Astrocyte of the hippocampus (primary cell): ENCODE measurements at regions not wholly inside any gene's neighbourhood (a gene's known extent, or its start where the extent isn't known, plus 50 kb on each side); places are given as distances from the start of the nearest gene placed in this dataset.
A peak's percentile ranks its signal among the peaks of the same experiment; 100 is the strongest.

Source experiments
- DNase-seq: peaks from one replicate; pipeline ENCODE4 v3.0.0; 2011; ENCODE audit warnings: low read depth, low spot score

DNA sequence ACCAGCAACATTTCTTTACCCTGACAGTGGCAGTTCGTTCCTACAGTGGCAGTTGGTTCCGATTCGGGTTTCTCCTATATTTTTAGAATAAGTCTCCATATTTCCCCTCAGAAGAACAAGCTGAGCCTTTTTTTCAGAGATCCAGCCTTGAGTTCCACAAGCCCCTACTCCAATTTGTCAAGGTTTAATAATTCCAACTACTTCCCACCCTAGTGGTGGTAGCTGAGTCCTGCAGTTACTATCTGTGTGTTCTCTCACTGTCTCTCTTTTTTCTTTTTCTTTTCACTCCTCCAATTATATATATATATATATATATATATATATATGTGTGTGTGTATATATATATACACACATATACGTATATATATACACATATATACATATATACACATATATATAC, 1347.3 kb downstream of the PCDH9 start:
- no peak for DNase-seq

DNA sequence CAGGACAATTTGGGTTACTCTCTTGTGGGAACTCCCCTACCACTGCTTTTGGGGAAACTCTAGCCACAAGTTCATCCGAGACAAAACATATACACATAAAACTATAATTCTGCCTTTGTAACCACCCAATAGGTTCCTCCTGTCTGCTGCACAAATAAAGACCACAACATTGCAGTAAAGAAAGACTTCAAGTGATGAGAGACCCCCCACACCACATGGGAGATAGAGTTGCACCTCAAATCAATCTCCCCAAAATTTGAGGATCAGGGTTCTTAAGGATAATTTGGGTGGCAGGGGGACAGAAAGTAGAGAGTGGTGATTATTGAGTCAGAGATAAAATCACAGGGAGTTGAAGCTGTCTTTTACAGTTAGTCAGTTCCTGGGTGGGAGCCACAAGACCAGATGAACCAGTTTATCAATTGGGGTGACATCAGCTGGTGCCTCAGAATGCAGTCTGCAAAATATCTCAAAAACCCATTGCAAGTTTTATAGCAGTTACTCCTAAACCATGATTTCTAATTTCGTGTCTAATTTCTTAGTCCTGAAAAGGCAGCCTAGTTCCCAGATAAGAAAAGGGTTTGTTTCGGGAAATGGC, 1348.5 kb downstream of the PCDH9 start:
- DNase-seq = no peak

DNA sequence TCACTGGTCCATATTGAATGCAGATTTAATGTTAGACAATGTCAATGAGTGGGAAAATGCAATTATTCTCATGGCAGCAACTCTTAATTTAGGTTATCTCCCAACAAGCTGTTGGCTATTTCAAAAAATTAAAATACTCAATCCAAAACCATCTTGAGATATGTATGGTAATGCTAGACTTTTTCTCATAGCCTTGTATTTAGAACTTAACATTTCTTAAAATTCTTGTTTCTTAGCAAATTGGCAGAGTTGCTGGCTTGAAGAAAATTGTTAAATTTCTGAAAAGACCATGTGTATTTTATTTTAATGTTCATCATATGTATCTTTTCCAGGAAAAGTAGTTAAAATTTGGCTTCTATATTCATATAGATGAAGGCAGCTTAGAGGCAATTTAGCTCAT, 1355.1 kb downstream of the PCDH9 start:
- DNase-seq = no peak

DNA sequence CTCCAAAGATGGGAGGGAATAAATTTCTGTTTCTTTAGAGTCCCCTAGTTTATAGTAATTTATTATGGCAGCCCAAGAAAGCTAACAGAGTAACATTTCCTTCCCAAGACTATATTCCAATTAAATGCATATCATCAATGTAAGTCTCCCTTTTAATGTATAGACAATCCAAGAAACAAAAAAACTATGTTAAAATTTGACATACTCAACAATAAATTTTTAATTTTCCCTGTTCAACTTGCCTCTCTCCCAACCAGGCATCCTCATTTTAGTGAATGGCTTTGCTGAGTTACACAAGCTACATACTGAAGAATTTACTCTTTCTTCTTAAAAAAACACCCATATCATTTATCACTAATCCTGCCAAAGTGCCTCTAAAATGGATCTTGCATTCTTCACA, 1357.7 kb downstream of the PCDH9 start:
- no peak for DNase-seq

DNA sequence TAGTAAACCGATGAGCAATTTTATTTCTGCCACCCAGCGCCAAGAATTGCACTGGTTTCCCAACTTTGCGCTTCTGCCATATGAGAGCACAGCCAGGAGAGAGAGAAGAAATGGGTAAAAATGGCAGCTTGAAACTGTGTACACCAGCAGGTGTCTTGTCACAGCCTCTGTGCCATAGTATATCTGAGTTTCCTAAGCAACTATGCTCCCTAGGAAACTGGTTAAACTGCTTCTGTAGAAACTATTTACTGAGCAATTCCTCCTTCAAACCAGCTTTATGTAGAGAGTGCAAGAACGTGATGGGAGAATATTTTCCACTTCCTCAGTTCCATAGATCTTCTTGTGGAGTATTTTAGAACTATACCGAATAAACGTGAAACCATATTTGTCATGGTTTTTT, 1361.3 kb downstream of the PCDH9 start:
- no peak for DNase-seq

DNA sequence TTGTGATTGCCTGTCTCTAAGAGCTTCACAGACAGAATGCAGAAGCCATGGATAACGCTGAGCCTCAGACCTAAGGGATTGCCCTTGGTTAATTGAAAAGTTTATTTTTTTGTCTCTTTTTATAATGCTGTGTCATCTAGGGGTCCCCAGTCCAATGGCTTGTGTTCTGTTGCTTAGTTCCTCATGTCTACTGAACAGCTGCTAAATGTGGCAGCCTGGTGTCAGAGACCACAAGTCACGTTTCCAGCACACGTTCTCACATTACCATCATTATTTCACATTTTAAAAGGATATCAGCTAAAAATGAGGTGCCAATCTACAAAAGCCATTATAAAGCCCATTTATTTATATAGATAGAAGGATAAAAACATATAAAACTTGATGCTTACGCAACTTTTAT, 1362.0 kb downstream of the PCDH9 start:
- DNase-seq = no peak

DNA sequence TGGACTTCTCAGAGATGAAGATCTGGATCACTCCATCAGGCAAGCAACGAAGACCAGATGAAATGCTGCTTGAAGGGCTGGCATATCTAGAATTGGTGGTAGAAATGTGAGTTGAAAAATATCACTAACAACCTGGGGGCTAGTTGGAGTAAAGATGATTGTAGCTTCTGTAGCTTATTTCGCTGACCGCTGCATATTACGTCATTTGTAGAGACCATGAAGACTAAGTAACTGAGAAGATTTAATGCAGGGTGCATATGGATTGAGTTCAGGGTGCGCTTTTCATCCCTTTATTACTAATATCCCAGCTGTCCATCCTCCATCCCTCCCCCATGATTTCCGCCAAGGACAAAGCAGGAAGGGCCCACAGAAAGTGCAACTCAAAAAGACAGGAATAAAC, 1364.0 kb downstream of the PCDH9 start:
- no peak for DNase-seq

DNA sequence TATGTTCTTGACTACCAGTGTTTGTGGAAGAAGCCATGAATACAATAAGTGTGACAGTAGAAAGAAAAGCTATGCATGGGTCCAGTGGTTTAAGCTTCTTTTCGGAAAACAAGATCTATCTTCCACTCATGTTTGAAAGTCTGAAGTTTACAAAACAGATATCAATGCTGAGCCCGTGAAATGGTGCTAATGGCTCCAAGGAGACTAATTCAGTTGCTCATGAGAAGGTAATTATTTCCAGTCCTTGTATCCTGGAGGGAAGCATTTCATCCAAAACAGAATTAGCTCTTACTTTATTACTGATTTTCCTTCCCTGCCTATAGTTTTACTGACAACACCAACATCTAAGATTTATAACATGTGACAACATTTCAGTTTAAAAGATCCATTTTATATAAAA, 1364.9 kb downstream of the PCDH9 start:
- DNase-seq = no peak

DNA sequence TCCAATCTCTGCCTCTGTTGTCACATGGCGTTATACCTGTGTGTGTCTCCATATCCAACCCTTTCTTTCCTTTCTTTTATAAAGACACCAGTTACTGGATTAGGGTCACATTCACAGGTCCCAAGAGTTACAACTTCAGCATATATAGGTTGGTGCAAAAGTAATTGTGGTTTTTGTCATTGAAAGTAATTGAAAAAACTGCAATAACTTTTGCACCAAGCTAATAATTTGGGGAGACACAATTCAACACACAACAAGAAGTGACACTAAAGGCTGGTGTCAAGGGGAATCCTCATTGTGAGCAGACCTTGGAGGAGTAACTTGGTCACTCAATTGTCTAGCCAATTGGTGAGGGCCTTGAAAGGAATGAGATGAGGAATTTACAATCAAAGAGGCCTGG, 1366.1 kb downstream of the PCDH9 start:
- DNase-seq = no peak

DNA sequence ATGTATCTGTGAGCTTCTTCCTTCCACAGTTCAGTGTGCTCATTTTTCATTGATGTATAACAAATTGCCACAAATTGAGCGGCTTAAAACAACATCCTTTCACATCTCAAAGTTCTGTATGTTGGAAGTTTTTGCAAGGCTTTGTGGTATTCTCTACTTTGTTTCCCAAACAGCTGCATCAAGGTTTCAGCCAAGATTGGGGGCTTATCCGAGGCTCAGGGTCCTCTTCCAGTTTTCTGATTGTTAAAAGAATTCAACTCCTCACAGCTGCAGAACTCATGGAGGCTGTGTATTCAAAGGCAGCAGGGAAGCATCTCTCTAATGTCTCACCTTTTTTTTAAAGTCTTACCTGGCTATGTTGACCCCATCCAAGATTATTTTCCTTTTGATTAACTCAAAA, 1369.8 kb downstream of the PCDH9 start:
- DNase-seq = no peak

DNA sequence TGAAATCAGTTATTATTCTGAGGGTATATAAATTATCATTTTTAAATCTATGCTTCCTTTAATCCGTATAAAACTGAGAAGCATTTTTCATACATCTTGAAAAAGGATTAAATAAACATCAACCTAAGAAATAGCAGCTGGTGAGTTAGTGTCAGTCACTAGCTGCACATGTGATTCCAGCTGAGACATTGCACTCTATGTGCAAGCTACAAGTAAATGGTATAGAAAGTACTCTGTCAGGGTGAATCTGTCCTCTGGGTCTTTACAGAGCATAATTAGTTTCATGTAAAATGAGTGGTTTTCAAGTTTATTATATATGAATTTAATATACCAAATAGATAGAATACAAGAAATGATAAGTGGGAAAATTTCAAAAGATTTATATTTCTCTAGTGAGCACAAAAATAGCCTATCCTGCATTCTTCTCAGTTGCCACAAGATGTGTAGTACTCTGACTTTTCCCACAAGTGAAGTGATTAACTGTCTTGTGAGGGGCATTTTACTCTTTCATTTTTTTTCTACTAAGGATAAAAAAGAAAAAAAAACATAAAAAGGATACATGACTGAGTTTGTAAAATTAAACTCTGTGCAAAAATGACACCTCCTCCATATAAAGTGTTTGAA, 1372.1 kb downstream of the PCDH9 start:
- DNase-seq = no peak

DNA sequence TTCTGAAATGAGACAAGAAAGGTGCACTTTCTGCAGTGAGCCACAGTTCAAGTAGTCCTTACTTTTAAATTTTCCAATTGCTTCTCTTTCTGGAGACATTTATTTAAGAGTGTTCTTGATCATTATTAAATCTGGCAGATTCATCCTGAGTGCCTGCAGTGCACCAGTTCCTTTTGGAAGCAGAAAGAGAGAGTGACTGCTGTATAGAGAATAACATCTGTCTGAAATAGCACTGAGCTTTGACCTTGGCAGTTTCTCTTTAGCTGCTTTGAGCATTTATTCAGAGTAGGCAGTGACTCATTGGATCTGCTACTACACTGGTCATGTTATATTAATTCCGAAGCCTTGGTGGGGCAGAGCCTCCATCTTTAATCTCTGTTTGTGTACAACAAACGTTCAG, 1373.7 kb downstream of the PCDH9 start:
- peak; percentile 8 for DNase-seq

DNA sequence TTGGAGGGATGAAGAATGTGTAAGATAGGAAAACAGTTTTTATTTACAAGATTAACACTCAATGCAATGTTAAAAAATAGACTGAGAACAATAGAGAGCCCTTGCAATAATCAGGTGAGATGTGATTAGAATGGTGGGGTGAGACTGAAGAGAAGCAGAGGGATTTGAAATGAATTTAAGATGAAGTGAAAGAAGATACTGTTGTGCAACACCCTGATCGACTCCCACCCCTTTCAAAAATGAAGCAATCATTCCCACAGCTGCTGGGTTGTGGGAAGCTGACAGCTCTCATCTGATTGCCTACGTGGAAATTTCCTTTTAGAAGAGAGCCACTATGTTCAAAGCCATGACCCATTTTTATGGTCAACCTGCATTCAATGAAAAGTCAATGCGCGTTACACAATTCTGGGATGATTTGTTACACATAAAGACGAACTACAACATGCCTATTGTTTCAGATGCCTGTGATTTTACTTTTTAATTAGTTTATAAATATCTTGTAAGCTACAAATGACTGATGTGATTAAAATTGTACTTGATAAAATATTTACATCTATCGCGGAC, 1374.8 kb downstream of the PCDH9 start:
- no peak for DNase-seq

DNA sequence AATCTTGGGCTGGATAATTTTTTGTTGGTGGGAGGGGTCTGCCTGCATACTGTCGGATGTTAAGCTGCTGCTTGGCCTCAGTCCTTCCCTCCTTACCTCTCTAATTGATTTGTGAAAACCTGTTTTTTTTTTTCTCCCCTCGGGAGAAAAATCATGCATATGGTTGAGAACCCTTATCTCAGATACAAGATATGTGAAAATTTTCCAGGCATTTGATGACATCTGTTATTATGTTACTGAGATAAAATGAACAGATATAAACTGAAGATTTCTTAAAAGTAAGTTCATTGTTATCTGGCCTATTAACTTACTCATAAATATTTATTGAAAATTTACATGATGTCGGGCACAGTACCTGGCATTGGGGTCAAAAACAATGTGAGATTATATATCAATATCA, 1375.7 kb downstream of the PCDH9 start:
- DNase-seq = no peak

DNA sequence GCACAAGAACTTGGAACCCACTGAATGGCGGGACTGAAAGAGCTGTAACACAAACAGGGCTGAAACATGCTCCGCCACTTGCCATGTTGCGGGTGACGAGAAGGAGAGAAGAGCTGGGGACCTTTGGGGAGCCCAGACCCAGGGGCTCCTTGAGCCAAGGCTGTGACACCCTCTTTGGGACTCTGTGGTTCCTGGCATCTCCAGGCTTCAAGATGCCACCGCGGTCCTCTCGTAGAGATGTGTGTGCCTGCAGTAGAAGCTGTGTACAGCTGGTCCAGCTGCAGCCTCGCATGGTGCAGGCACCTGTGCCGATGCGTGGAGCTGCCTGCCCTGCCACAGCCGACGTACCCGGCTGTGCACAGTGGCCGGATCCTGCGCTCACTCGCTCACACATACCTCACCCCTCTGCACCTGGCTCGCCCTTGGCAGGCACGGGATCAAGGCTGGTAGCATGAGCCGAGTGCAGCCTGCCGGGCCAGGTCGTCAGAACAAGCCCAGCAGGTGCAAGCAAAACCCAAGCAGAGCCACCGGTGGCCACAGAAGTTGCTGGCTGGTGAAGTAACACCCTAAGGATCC, 1385.8 kb downstream of the PCDH9 start:
- DNase-seq = no peak

DNA sequence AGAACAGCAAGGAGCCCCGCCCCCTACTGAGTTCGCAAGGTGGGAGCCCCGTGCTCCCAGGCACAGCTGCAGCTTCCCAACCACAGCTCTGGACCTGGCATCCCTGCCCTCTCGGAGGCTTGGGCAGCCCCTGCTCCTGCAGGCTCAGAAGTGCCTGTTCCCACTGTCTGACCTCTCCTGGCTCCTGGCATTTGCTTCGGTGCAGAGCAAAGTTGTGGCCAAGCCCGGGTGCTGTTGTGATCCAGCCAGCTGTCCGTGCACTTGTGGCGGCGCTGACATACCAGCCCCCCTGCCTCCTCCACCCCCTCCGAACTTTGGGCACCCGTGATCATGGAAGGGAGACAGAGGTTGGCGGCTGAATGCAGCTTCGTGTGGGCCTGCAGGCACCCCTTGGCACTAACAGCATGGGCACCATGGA, 1386.8 kb downstream of the PCDH9 start:
- no peak for DNase-seq

DNA sequence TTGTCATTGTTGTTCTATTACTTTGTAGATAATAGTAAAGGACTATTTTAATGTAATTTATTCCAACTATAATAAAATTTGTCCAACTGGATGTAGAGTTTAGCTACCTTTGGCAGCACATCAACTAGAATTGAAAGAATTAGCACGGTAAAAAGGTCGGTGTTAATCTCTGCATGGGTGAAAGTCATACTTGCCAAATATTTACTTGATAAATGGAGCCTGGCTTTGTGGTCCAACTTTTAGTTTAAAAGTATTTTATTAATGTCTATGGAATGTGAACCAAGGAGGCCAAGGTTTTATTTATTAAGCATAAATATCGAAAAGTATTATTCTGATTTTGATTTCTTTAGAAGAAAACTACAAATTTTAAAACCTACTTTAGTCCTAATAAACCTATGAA, 1389.0 kb downstream of the PCDH9 start:
- peak; percentile 14 for DNase-seq

DNA sequence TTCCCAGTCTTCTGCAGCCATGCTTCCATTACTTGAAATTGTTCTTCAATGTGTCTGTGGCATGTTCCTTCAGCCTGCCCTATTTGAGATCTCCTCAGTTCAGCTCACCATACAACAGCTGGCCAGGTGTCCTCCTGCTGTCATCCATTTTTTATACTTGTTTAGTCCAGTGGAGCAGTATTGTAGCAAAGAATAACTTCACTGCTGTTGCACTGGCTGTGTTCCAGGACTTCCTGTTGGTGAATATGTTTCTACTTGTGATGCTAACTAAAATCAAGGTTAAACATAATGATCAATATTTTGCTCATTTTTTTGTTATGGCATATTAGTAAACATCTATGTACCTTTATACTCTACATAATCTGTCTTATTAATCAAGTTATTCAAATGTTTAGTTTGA, 1394.1 kb downstream of the PCDH9 start:
- no peak for DNase-seq

DNA sequence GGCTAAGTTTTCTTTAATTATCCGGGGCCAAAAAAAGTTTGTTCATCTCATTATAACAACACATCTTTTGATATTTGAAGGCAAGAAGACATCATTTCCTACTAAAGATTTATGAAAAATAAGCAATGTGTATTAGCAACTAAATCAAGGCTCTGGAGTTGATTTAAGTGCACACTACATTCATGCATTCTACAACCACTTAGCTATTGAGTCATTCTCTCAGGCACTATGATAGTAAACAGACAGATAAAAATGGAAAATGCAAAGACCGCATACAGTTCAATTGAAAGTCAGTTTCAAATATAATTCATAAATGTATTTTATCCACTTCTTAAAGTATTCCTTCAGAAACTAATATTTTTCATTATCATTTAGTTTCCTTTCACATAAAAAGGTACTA, 1395.2 kb downstream of the PCDH9 start:
- no peak for DNase-seq

DNA sequence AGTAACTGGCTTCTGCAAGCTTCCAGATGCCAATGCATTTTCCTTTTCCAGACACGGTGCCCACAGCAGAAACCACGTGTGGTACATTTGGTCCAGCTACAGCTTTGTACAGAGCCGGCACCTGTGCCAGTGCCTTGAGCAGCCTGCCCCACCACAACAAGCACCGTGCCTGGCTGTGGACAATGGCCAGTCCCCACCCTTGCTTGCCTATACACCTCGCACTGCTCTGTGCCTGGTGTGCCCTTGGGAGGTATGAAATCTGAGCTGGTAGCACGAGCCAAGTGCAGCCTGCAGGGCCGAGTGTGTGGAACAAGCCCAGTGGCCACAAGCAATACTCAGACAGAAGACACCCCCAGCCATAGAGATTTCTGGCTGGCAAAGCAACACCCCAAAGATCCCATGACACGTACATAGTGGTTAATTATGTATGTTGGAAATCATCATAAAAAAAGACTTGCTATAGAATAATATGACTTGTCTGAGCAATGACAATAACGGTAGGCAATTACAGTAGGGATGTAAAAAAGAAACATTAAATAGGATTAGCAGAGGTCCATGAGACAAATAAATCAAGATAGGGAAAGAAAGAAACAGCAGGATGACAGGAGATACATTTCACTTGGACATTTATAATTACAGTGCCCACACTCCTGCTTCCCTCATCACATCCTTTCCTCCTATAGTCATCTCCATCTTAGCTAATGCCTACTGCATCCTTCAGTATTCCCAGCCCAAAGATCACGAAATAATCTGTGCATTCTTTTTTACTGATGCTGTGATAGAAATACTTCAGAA, 1399.5 kb downstream of the PCDH9 start:
- no peak for DNase-seq

DNA sequence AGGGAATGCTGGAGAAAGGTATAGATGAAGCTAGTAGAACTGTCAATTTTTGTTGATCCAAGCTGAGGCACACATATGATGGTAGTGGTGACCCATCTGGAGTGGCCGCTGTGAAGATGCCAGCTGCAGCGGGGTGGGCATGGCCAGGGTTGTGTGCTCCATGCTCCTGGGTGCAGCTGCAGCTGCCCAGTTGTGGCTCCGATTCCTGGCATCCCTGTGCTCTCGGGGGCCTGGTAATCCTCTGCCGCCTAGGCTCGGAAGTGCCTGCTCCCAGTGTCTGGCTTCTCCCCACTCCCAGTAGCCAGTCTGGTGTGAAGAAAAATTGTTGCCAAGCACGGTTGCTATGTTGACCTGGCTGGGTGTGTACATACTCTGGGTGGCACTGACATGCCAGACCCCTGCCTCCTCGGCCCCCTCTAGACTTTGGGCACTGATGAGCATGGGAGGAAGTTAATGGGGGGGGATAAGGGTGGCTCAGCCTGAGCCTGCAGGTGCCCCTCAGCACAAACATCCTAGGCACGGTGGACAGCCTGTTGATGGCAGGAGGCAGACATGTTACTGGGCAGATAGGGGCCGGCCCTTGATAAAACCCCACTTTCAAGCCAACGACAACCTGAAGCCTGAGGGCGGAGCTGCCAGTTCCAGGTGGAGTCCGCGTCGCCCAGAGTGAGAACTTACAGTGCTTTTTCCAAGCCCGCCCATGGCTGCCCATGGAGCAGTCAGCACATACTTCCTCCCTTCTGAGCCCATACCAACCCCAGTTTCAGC, 1400.7 kb downstream of the PCDH9 start:
- no peak for DNase-seq

DNA sequence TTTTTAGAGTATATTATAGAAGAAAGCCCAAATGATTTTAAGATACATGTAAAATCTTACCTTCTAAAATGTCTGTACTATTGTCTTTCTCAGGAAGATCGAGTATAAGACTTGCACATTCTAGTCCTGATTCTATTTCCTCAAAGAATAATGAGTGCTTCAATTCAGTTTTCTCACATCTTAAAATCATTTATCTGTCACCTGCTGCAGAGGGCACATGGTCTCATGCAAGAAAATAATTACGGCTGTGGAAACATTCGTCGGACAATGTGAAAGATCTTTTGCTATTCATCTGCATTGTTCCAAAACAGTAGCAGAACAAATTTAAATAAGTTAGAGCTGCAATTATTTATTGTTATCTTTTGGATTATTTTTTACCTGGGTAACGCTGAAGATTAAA, 1403.5 kb downstream of the PCDH9 start:
- DNase-seq = no peak
